Fibroblast of mammary gland (primary cell): ENCODE measurements at regions not wholly inside any gene's neighbourhood (a gene's known extent, or its start where the extent isn't known, plus 50 kb on each side); places are given as distances from the start of the nearest gene placed in this dataset.
A peak's percentile ranks its signal among the peaks of the same experiment; 100 is the strongest.

Experiments used
- DNase-seq: peaks from one replicate; pipeline ENCODE4 v3.0.0-alpha.2; 2010; ENCODE audit warnings: low read depth
- H3K4me3 ChIP-seq: 2 replicates; pipeline ENCODE4 v1.5.1; 2011; ENCODE audit warnings: low read depth, mild to moderate bottlenecking, low read length, moderate library complexity; ENCODE audit not compliant: control insufficient read depth
- CTCF ChIP-seq: conservative IDR thresholded peaks from 2 replicates; pipeline ENCODE4 v1.5.1; 2011; ENCODE audit warnings: low read depth, low read length, inconsistent platforms; ENCODE audit not compliant: control insufficient read depth, insufficient read depth

GRCh38 chr2:215660687-215661086 is 224.8 kb upstream of the FN1 start:
- TF ChIP-seq CTCF, result no peak
- H3K4me3 ChIP-seq, result no peak overlapping the region
- peak; percentile 97 for DNase-seq

GRCh38 chr2:215659650-215660049 is 223.8 kb upstream of the FN1 start:
- no peak for DNase-seq
- TF ChIP-seq CTCF, result no peak
- no peak overlapping the region for H3K4me3 ChIP-seq

- TF ChIP-seq CTCF, result no peak
- no peak overlapping the region for H3K4me3 ChIP-seq
- no peak for DNase-seq
Measured at GRCh38 chr2:215658635-215659305, 222.9 kb upstream of the FN1 start.

GRCh38 chr2:215657844-215658243 is 222.0 kb upstream of the FN1 start:
- TF ChIP-seq CTCF, result no peak
- peak; percentile 99 for DNase-seq
- no peak overlapping the region for H3K4me3 ChIP-seq

- no peak for TF ChIP-seq CTCF
- DNase-seq, result peak; percentile 89
Measured at GRCh38 chr2:215654148-215654819, 218.4 kb upstream of the FN1 start.

GRCh38 chr2:215653344-215654030 is 217.6 kb upstream of the FN1 start:
- no peak for TF ChIP-seq CTCF
- peak; percentile 91 for DNase-seq
- no peak overlapping the region for H3K4me3 ChIP-seq

More at GRCh38 chr2:215654148-215654819, 218.4 kb upstream of the FN1 start:
- no peak overlapping the region for H3K4me3 ChIP-seq
